Sigmoid colon (tissue), 4 donors: ENCODE measurements at regions not wholly inside any gene's neighbourhood (a gene's known extent, or its start where the extent isn't known, plus 50 kb on each side); places are given as distances from the start of the nearest gene placed in this dataset.

Experiments
- POLR2A ChIP-seq, 2 donors: fragments of 450-650 bp; IDR thresholded peaks; one replicate each; pipeline ENCODE4 v1.6.1; 2016; ENCODE audit warnings: antibody characterized with exemption in 2 of 2, mild to moderate bottlenecking in 2 of 2, moderate library complexity in 2 of 2
- POLR2AphosphoS5 ChIP-seq, 4 donors: sonication (generic); formaldehyde crosslinking; IDR thresholded peaks; one replicate each; pipeline ENCODE4 v1.6.1; 2017; ENCODE audit warnings: antibody characterized with exemption in 4 of 4
- TF ChIP-seq, protein P1 (sequence below), 4 experiments: fragments of 450-650 bp in 3 of 4; fragments of 200-600 bp in 1 of 4; IDR thresholded peaks; one replicate each; pipeline ENCODE4 v1.5.1; 2016 to 2019; ENCODE audit warnings: antibody characterized with exemption in 4 of 4, mild to moderate bottlenecking in 3 of 4, moderate library complexity in 2 of 4

DNA sequence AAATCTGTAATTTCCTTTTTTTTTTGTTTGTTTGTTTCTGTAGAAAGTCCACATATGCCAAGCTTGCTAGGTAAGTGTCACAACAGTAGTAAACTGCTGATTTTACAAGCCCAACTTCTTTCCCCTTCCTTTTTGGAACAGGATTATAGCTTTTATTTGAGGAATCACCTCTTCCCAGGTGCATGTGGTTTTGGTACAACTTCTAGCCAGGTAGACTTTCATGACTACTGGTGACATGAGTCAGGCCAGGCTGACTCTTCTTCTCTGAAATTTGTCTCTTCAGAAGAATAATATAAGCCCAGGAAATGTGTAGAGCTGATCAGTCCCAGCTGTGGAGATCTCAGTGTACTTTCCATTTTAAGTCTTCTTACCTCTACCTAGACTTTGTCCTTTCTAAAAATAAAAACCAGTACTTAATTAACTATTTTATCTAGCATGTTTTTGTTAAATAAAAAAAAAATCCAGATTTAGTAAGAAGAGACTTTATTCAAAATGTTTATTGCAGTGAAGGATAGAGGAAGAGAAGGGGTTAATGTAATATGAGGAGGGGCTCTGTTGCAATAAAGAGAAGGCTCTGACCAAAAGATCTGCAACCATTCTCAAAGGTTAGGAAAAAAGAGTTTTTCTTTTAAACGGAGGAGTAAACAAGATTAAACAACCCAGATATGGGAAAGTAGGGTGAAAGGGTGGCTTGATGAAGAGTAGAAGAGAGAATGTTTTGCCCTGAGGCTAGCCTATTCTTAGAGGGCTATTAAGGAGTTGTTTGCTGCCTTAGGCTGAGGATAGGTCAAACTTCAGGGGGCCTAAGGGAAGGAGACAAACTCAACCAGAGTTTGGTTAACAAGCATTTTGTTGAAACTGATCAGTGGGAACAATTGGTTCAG lies 664.2 kb downstream of the SORCS1 start:
- TF ChIP-seq, protein P1, sequence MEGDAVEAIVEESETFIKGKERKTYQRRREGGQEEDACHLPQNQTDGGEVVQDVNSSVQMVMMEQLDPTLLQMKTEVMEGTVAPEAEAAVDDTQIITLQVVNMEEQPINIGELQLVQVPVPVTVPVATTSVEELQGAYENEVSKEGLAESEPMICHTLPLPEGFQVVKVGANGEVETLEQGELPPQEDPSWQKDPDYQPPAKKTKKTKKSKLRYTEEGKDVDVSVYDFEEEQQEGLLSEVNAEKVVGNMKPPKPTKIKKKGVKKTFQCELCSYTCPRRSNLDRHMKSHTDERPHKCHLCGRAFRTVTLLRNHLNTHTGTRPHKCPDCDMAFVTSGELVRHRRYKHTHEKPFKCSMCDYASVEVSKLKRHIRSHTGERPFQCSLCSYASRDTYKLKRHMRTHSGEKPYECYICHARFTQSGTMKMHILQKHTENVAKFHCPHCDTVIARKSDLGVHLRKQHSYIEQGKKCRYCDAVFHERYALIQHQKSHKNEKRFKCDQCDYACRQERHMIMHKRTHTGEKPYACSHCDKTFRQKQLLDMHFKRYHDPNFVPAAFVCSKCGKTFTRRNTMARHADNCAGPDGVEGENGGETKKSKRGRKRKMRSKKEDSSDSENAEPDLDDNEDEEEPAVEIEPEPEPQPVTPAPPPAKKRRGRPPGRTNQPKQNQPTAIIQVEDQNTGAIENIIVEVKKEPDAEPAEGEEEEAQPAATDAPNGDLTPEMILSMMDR (IDR thresholded peaks at IDR 0.05): no peak
- TF ChIP-seq POLR2AphosphoS5 (IDR thresholded peaks at IDR 0.05): no peak
- no peak for TF ChIP-seq POLR2A (IDR thresholded peaks at IDR 0.05)
